GM12878 (cell line): ENCODE measurements at regions not wholly inside any gene's neighbourhood (a gene's known extent, or its start where the extent isn't known, plus 50 kb on each side); places are given as distances from the start of the nearest gene placed in this dataset.

ENCODE experiments used
- ATAC-seq: fragments of 200-7000 bp; cut with Tn5 transposase; 3 replicates; pipeline ENCODE4 v1.9.1; 2020; ENCODE audit warnings: mild to moderate bottlenecking, moderate library complexity
- BruUV-seq: library from RNA; stranded (reverse); fragments of 400-500 nt; replicated peaks from 2 replicates; lab custom pipeline; 2021; lab: Mats Ljungman, UMichigan
- CTCF ChIA-PET: fragments of 300-600 bp; sonication (Branson Sonifier 250); formaldehyde crosslinking; extraction: SDS; loops from one replicate; lab custom pipeline; 2021; ENCODE audit warnings: inconsistent platforms; lab: Yijun Ruan, JAX
- POLR2A ChIA-PET: fragments of 350-600 bp; formaldehyde crosslinking; extraction: SDS; loops from one replicate; lab custom pipeline; 2021; ENCODE audit warnings: inconsistent platforms; lab: Charles Lee
- RAD21 ChIA-PET: fragments of 300-600 bp; sonication (Branson Sonifier 250); formaldehyde crosslinking; loops from one replicate; lab custom pipeline; 2023; ENCODE audit warnings: antibody characterized with exemption; ENCODE audit not compliant: unreplicated experiment; lab: Charles Lee
- SMC1A ChIA-PET: fragments of 300-600 bp; sonication (Branson Sonifier 250); formaldehyde crosslinking; loops from one replicate; lab custom pipeline; 2023; ENCODE audit not compliant: unreplicated experiment, uncharacterized antibody; lab: Charles Lee
- DNase-seq: peaks from one replicate; pipeline ENCODE4 v3.0.0-alpha.2; 2011; ENCODE audit warnings: low read depth, low spot score
- FAIRE-seq: peaks from 3 replicates; lab custom pipeline; 2011; peaks lifted over from hg19 to GRCh38; lab: Jason Lieb, UNC
- H2AFZ ChIP-seq: 2 replicates; pipeline ENCODE4 v1.6.0; 2011; ENCODE audit warnings: low read depth, low read length, control low read depth; ENCODE audit not compliant: control insufficient read depth
- H3K27ac ChIP-seq: 2 replicates; pipeline ENCODE4 v1.5.1; 2011; ENCODE audit warnings: control low read depth; ENCODE audit not compliant: control insufficient read depth, insufficient read depth
- H3K27me3 ChIP-seq, 2 experiments: replicated peaks in 1 of 2; 2 replicates each; pipeline versions ENCODE4 v1.6.0 to v1.6.1; 2011; ENCODE audit warnings: low read length in 1 of 2; ENCODE audit not compliant: control insufficient read depth in 2 of 2, insufficient read depth in 2 of 2
- H3K36me3 ChIP-seq, 2 experiments: 2 replicates each; pipeline ENCODE4 v1.5.1; 2011; ENCODE audit warnings: low read length in 1 of 2; ENCODE audit not compliant: control insufficient read depth in 2 of 2, insufficient read depth in 2 of 2
- H3K4me1 ChIP-seq: 2 replicates; pipeline ENCODE4 v1.6.1; 2011; ENCODE audit warnings: mild to moderate bottlenecking, low read length, moderate library complexity, mixed read lengths; ENCODE audit not compliant: control insufficient read depth, insufficient read depth
- H3K4me2 ChIP-seq: 2 replicates; pipeline ENCODE4 v1.6.0; 2011; ENCODE audit warnings: control low read depth; ENCODE audit not compliant: control insufficient read depth, insufficient read depth
- H3K4me3 ChIP-seq: fragments of 200-600 bp; sonication (generic); 2 replicates; pipeline ENCODE4 v1.5.1; 2016
- H3K79me2 ChIP-seq: 2 replicates; pipeline ENCODE4 v1.6.0; 2011; ENCODE audit warnings: low read length; ENCODE audit not compliant: control insufficient read depth, insufficient read depth
- H3K9ac ChIP-seq: 2 replicates; pipeline ENCODE4 v1.8.0; 2011; ENCODE audit warnings: low read length, control low read depth, mixed read lengths; ENCODE audit not compliant: control insufficient read depth, insufficient read depth
- H3K9me3 ChIP-seq: replicated peaks from 3 replicates; pipeline ENCODE4 v1.5.1; 2011; ENCODE audit warnings: mild to moderate bottlenecking, low read length; ENCODE audit not compliant: control insufficient read depth, insufficient read depth
- H4K20me1 ChIP-seq: 2 replicates; pipeline ENCODE4 v1.6.0; 2011; ENCODE audit not compliant: control insufficient read depth, insufficient read depth
- BHLHE40 ChIP-seq, 2 experiments: fragments of 450-650 bp in 1 of 2; IDR thresholded peaks; 2 replicates each; pipeline ENCODE4 v1.6.1; 2011 to 2017; ENCODE audit warnings: low read depth in 2 of 2, borderline replicate concordance in 1 of 2, improper control_type of control experiment in 1 of 2, low read length in 1 of 2, mild to moderate bottlenecking in 1 of 2
- CBFB ChIP-seq: IDR thresholded peaks from 2 replicates; pipeline ENCODE4 v1.6.1; 2016; ENCODE audit warnings: antibody characterized with exemption, low read depth
- HDAC2 ChIP-seq: fragments of 200-600 bp; sonication (generic); IDR thresholded peaks from 2 replicates; pipeline ENCODE4 v1.6.1; 2017
- MEF2A ChIP-seq: IDR thresholded peaks from 2 replicates; pipeline ENCODE4 v1.6.1; 2011; ENCODE audit warnings: low read depth, mild to moderate bottlenecking, low read length, moderate library complexity; ENCODE audit not compliant: insufficient read depth
- PAX8 ChIP-seq: fragments of 450-650 bp; IDR thresholded peaks from 2 replicates; pipeline ENCODE4 v1.6.1; 2017; ENCODE audit warnings: mild to moderate bottlenecking, moderate library complexity
- PML ChIP-seq: IDR thresholded peaks from 2 replicates; pipeline ENCODE4 v1.6.1; 2012; ENCODE audit warnings: low read length, inconsistent platforms
- RAD21 ChIP-seq: IDR thresholded peaks from 2 replicates; pipeline ENCODE4 v1.6.1; 2011; ENCODE audit warnings: mild to moderate bottlenecking, low read depth, low read length, moderate library complexity; ENCODE audit not compliant: insufficient read depth
- RCOR1 ChIP-seq: conservative IDR thresholded peaks from 2 replicates; pipeline ENCODE4 v1.6.1; 2012; ENCODE audit warnings: low read depth, low read length, improper control_type of control experiment
- SMAD5 ChIP-seq: IDR thresholded peaks from 2 replicates; pipeline ENCODE4 v1.6.1; 2016; ENCODE audit warnings: antibody characterized with exemption, low read depth
- TBL1XR1 ChIP-seq: IDR thresholded peaks from 2 replicates; pipeline ENCODE4 v1.6.1; 2012; ENCODE audit warnings: low read depth, low read length, improper control_type of control experiment
- TCF12 ChIP-seq: IDR thresholded peaks from 2 replicates; pipeline ENCODE4 v1.6.1; 2011; ENCODE audit warnings: low read depth, mild to moderate bottlenecking, low read length
- TCF7 ChIP-seq: IDR thresholded peaks from 2 replicates; pipeline ENCODE4 v1.6.1; 2014; ENCODE audit warnings: antibody characterized with exemption, borderline replicate concordance
- YBX1 ChIP-seq: fragments of 450-650 bp; IDR thresholded peaks from 2 replicates; pipeline ENCODE4 v1.6.1; 2016; ENCODE audit warnings: antibody characterized with exemption
- ZNF217 ChIP-seq: fragments of 450-650 bp; IDR thresholded peaks from 2 replicates; pipeline ENCODE4 v1.6.1; 2017; ENCODE audit warnings: antibody characterized with exemption, mild to moderate bottlenecking
- WGBS: methylation state at CpG from one replicate; pipeline ENCODE4 v1.1.6; 2016; ENCODE audit warnings: low lambda C conversion rate; ENCODE audit not compliant: insufficient replicate concordance, insufficient coverage; ENCODE audit errors: missing lambda C conversion rate; 5-methylcytosine and 5-hydroxymethylcytosine counted together
- in situ Hi-C: fragments of 300-500 bp; cut with MboI; formaldehyde crosslinking; loops from 9 replicates; pipeline ENCODE4 v1.14.3; 2018; ENCODE audit warnings: mixed read lengths
- intact Hi-C: fragments of 100-400 bp; cut with micrococcal nuclease; formaldehyde crosslinking; loops from one replicate; pipeline ENCODE4 v1.14.2; 2022; ENCODE audit not compliant: unreplicated experiment
- TF ChIP-seq, protein P1 (sequence below): fragments of 150-350 bp; IDR thresholded peaks from 2 replicates; pipeline ENCODE4 v1.6.1; 2016; ENCODE audit warnings: low read depth, low read length
- TF ChIP-seq, protein P2 (sequence below): IDR thresholded peaks from 2 replicates; pipeline ENCODE4 v1.6.1; 2011; ENCODE audit warnings: low read depth, low read length, improper control_type of control experiment, borderline replicate concordance
- TF ChIP-seq, protein P3 (sequence below): IDR thresholded peaks from 2 replicates; pipeline ENCODE4 v1.6.1; 2011; ENCODE audit warnings: mild to moderate bottlenecking, low read depth, low read length, moderate library complexity; ENCODE audit not compliant: insufficient replicate concordance
- TF ChIP-seq, protein P4 (sequence below): IDR thresholded peaks from 2 replicates; pipeline ENCODE4 v1.6.1; 2011; ENCODE audit warnings: borderline replicate concordance, low read depth, mild to moderate bottlenecking, moderate library complexity, mixed read lengths, low read length; ENCODE audit not compliant: insufficient read depth; ENCODE audit errors: extremely low read length

DNA sequence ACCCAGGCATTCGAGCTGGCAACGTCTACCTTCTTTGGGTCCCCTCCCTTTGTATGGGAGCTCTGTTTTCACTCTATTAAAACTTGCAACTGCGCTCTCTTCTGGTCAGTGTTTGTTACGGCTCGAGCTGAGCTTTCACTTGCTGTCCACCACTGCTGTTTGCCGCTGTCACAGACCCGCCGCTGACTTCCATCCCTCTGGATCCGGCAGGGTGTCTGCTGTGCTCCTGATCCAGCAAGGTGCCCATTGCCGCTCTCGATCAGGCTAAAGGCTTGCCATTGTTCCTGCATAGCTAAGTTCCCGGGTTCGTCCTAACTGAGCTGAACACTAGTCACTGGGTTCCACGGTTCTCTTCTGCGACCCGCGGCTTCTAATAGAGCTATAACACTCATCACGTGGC is 183.5 kb upstream of the GALNTL6 start (continued):
- TF ChIP-seq, protein P1, sequence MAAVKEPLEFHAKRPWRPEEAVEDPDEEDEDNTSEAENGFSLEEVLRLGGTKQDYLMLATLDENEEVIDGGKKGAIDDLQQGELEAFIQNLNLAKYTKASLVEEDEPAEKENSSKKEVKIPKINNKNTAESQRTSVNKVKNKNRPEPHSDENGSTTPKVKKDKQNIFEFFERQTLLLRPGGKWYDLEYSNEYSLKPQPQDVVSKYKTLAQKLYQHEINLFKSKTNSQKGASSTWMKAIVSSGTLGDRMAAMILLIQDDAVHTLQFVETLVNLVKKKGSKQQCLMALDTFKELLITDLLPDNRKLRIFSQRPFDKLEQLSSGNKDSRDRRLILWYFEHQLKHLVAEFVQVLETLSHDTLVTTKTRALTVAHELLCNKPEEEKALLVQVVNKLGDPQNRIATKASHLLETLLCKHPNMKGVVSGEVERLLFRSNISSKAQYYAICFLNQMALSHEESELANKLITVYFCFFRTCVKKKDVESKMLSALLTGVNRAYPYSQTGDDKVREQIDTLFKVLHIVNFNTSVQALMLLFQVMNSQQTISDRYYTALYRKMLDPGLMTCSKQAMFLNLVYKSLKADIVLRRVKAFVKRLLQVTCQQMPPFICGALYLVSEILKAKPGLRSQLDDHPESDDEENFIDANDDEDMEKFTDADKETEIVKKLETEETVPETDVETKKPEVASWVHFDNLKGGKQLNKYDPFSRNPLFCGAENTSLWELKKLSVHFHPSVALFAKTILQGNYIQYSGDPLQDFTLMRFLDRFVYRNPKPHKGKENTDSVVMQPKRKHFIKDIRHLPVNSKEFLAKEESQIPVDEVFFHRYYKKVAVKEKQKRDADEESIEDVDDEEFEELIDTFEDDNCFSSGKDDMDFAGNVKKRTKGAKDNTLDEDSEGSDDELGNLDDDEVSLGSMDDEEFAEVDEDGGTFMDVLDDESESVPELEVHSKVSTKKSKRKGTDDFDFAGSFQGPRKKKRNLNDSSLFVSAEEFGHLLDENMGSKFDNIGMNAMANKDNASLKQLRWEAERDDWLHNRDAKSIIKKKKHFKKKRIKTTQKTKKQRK, result no peak
- TF ChIP-seq, all 136 proteins: peak for 0

DNA sequence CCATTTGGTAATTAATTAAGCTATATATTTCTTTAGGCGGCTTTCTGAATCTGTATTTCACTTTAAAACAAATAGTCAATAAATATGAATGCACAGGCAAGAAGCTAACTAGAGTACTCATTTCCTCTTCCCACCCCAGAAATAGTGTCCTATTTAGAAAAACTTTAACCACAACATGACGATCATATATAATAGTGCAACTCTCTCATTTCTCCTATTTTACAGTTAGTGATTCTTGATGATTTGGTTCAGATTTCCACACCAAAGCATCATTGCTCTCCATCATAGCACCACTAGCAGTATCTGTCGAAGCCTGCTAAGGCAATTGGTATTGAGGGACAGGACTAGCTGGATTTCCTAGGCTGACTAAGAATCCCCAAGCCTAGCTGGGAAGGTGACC is 184.0 kb upstream of the GALNTL6 start:
- ChIA-PET RAD21 (interaction anchor here (0.9 to 2.0 kb wide), 2 partner anchors 10 to 20 kb away, joined by 3 to 9 read pairs; no protein-coding TSS in a partner anchor), POLR2A (interaction anchor here (0.8 kb wide), 1 partner anchor 14 kb away, joined by 3 read pairs; no protein-coding TSS in a partner anchor), CTCF (interaction anchor here (1.0 to 1.5 kb wide), 3 partner anchors 10 to 21 kb away, joined by 3 to 6 read pairs (median 3); no protein-coding TSS in a partner anchor), SMC1A (interaction anchor here (1.0 to 3.5 kb wide), 5 partner anchors 10 to 152 kb away, joined by 3 to 30 read pairs (median 3); no protein-coding TSS in a partner anchor)
- BruUV-seq, result no TSS peak
- Histone ChIP-seq H2AFZ (no peak overlapping the region; the same call in 1 of the 2 replicates), H3K9me3 (peaks cover 2% of the 10 kb centered on the region; the same call in 1 of the 3 replicates), H3K4me3 (no peak overlapping the region), H4K20me1 (no peaks in the 10 kb centered on the region), H3K9ac (no peak overlapping the region), H3K4me2 (peak overlapping the region; percentile 44), H3K36me3 (no peaks in the 10 kb centered on the region), H3K79me2 (no peaks in the 10 kb centered on the region), H3K4me1 (peaks cover 7% of the 10 kb centered on the region), H3K27ac (peak overlapping the region; percentile 31), H3K27me3 (no peaks in the 10 kb centered on the region)
- DNase-seq (no peak), ATAC-seq (peak; percentile 95), FAIRE-seq (peak; percentile 92)
- in situ Hi-C loops (loop anchor here (25.0 kb wide), 1 partner anchor 1292 kb away; no protein-coding TSS in a partner anchor), intact Hi-C loops (no loop called here)
- WGBS, result 4% methylated on average over 3 of the region's 3 CpGs
- TF ChIP-seq, protein P2, sequence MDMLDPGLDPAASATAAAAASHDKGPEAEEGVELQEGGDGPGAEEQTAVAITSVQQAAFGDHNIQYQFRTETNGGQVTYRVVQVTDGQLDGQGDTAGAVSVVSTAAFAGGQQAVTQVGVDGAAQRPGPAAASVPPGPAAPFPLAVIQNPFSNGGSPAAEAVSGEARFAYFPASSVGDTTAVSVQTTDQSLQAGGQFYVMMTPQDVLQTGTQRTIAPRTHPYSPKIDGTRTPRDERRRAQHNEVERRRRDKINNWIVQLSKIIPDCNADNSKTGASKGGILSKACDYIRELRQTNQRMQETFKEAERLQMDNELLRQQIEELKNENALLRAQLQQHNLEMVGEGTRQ, result no peak
- TF ChIP-seq BHLHE40 (IDR thresholded peaks at IDR 0.05; ENCODE audit: borderline replicate concordance in 1 of 2, low read depth in 2 of 2, low read length in 1 of 2), result peak in 1 of 2 experiments; percentile 12; a peak in 1 of 4 replicates
- TF ChIP-seq RAD21, result no peak
- no peak for TF ChIP-seq CBFB
- no peak for TF ChIP-seq YBX1
- TF ChIP-seq PAX8, result no peak
- no peak for TF ChIP-seq TCF12
- TF ChIP-seq SMAD5, result no peak
- TF ChIP-seq, protein P3, sequence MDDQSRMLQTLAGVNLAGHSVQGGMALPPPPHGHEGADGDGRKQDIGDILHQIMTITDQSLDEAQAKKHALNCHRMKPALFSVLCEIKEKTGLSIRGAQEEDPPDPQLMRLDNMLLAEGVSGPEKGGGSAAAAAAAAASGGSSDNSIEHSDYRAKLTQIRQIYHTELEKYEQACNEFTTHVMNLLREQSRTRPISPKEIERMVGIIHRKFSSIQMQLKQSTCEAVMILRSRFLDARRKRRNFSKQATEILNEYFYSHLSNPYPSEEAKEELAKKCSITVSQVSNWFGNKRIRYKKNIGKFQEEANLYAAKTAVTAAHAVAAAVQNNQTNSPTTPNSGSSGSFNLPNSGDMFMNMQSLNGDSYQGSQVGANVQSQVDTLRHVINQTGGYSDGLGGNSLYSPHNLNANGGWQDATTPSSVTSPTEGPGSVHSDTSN, result no peak
- no peak for TF ChIP-seq ZNF217
- TF ChIP-seq, protein P4, sequence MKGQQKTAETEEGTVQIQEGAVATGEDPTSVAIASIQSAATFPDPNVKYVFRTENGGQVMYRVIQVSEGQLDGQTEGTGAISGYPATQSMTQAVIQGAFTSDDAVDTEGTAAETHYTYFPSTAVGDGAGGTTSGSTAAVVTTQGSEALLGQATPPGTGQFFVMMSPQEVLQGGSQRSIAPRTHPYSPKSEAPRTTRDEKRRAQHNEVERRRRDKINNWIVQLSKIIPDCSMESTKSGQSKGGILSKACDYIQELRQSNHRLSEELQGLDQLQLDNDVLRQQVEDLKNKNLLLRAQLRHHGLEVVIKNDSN, result no peak
- TF ChIP-seq TCF7, result no peak
- TF ChIP-seq HDAC2, result no peak
- TF ChIP-seq MEF2A, result peak; percentile 85; the same call in 1 of the 2 replicates
- TF ChIP-seq RCOR1, result no peak
- no peak for TF ChIP-seq PML
- TF ChIP-seq TBL1XR1, result peak; percentile 71; the same call in 1 of the 2 replicates
